IMR-90 (cell line): ENCODE measurements at regions not wholly inside any gene's neighbourhood (a gene's known extent, or its start where the extent isn't known, plus 50 kb on each side); places are given as distances from the start of the nearest gene placed in this dataset.

Experiments
- ATAC-seq: fragments of 200-7000 bp; cut with Tn5 transposase; 2 replicates; pipeline ENCODE4 v1.9.1; 2020; ENCODE audit warnings: low read depth, mild to moderate bottlenecking, moderate library complexity
- BruUV-seq: library from RNA; stranded (reverse); fragments of 400-500 nt; replicated peaks from 2 replicates; lab custom pipeline; 2021; lab: Mats Ljungman, UMichigan
- CTCF ChIA-PET: fragments of 300-600 bp; formaldehyde crosslinking; extraction: SDS; loops from one replicate; lab custom pipeline; 2021; ENCODE audit warnings: antibody characterized with exemption; lab: Yijun Ruan, JAX
- POLR2A ChIA-PET: fragments of 300-600 bp; sonication (Branson Sonifier 250); formaldehyde crosslinking; loops from one replicate; lab custom pipeline; 2022; ENCODE audit warnings: antibody characterized with exemption; ENCODE audit not compliant: unreplicated experiment; lab: Charles Lee
- DNase-seq: peaks from one replicate; pipeline ENCODE4 v3.0.0; 2013
- H2AFZ ChIP-seq: replicated peaks from 2 replicates; pipeline ENCODE3; 2013; ENCODE audit warnings: low read length, mild to moderate bottlenecking; ENCODE audit not compliant: poor library complexity
- H2AK5ac ChIP-seq: 2 replicates; pipeline ENCODE4 v1.6.1; 2013; ENCODE audit warnings: low read depth, low read length, inconsistent platforms
- H2AK9ac ChIP-seq: replicated peaks from 2 replicates; pipeline ENCODE3; 2013; ENCODE audit warnings: mild to moderate bottlenecking, low read depth, low read length, moderate library complexity; ENCODE audit not compliant: poor library complexity
- H2BK120ac ChIP-seq: 2 replicates; pipeline ENCODE4 v1.6.1; 2013; ENCODE audit warnings: low read depth, low read length, inconsistent platforms
- H2BK15ac ChIP-seq: 3 replicates; pipeline ENCODE4 v1.6.1; 2013; ENCODE audit warnings: low read depth, low read length, inconsistent platforms
- H2BK20ac ChIP-seq: 2 replicates; pipeline ENCODE4 v1.6.1; 2013; ENCODE audit warnings: low read depth, mild to moderate bottlenecking, inconsistent platforms, low read length, moderate library complexity
- H2BK5ac ChIP-seq: 2 replicates; pipeline ENCODE4 v1.6.1; 2013; ENCODE audit warnings: mild to moderate bottlenecking, low read depth, low read length, inconsistent platforms; ENCODE audit not compliant: poor library complexity, severe bottlenecking
- H3K14ac ChIP-seq: replicated peaks from 2 replicates; pipeline ENCODE4 v1.6.1; 2013; ENCODE audit warnings: low read depth, low read length, inconsistent platforms
- H3K18ac ChIP-seq: 2 replicates; pipeline ENCODE4 v1.6.1; 2013; ENCODE audit warnings: low read depth, low read length, control low read depth
- H3K23ac ChIP-seq: 2 replicates; pipeline ENCODE4 v1.6.1; 2013; ENCODE audit warnings: low read depth, low read length, inconsistent platforms
- H3K27ac ChIP-seq: 2 replicates; pipeline ENCODE4 v1.5.1; 2013; ENCODE audit warnings: mild to moderate bottlenecking, control low read depth, low read length; ENCODE audit not compliant: insufficient read depth
- H3K27me3 ChIP-seq: 2 replicates; pipeline ENCODE4 v1.6.1; 2013; ENCODE audit warnings: low read length; ENCODE audit not compliant: control insufficient read depth, insufficient read depth
- H3K36me3 ChIP-seq: 2 replicates; pipeline ENCODE4 v1.6.1; 2013; ENCODE audit warnings: low read length, mixed read lengths; ENCODE audit not compliant: control insufficient read depth, insufficient read depth
- H3K4ac ChIP-seq: 2 replicates; pipeline ENCODE4 v1.6.1; 2013; ENCODE audit warnings: low read depth, low read length, inconsistent platforms
- H3K4me1 ChIP-seq: 2 replicates; pipeline ENCODE4 v1.6.1; 2013; ENCODE audit warnings: low read length, mixed read lengths; ENCODE audit not compliant: control insufficient read depth, insufficient read depth
- H3K4me2 ChIP-seq: 2 replicates; pipeline ENCODE4 v1.6.1; 2013; ENCODE audit warnings: low read depth, mild to moderate bottlenecking, control low read depth, low read length, moderate library complexity
- H3K4me3 ChIP-seq: 2 replicates; pipeline ENCODE4 v1.5.1; 2013; ENCODE audit warnings: low read depth, mild to moderate bottlenecking, control low read depth, low read length, moderate library complexity; ENCODE audit not compliant: insufficient read depth
- H3K56ac ChIP-seq: 2 replicates; pipeline ENCODE4 v1.6.1; 2013; ENCODE audit warnings: low read length, inconsistent platforms; ENCODE audit not compliant: insufficient read depth; ENCODE audit errors: extremely low read depth
- H3K79me1 ChIP-seq, 2 experiments: 2 replicates each; pipeline ENCODE4 v1.6.1; 2013; ENCODE audit warnings: low read length in 2 of 2, inconsistent platforms in 1 of 2, low read depth in 1 of 2
- H3K9ac ChIP-seq: 2 replicates; pipeline ENCODE4 v1.6.1; 2013; ENCODE audit warnings: low read depth, low read length, control low read depth
- H3K9me1 ChIP-seq: 2 replicates; pipeline ENCODE4 v1.6.1; 2013; ENCODE audit warnings: low read length, inconsistent platforms; ENCODE audit not compliant: insufficient read depth
- H3K9me3 ChIP-seq: 2 replicates; pipeline ENCODE4 v1.6.1; 2013; ENCODE audit warnings: low read length; ENCODE audit not compliant: control insufficient read depth, insufficient read depth
- H4K20me1 ChIP-seq: 2 replicates; pipeline ENCODE4 v1.6.1; 2013; ENCODE audit warnings: low read length, inconsistent platforms; ENCODE audit not compliant: insufficient read depth
- H4K5ac ChIP-seq: 2 replicates; pipeline ENCODE4 v1.6.1; 2013; ENCODE audit warnings: mild to moderate bottlenecking, low read depth, low read length, control low read depth
- H4K8ac ChIP-seq, 2 experiments: 2 replicates each; pipeline ENCODE4 v1.6.1; 2013; ENCODE audit warnings: low read depth in 2 of 2, low read length in 2 of 2, control low read depth in 1 of 2, inconsistent platforms in 1 of 2
- H4K91ac ChIP-seq: 2 replicates; pipeline ENCODE4 v1.6.1; 2013; ENCODE audit warnings: low read depth, low read length, inconsistent platforms; ENCODE audit not compliant: insufficient read depth
- CHD1 ChIP-seq: IDR thresholded peaks from 2 replicates; pipeline ENCODE4 v1.6.1; 2012; ENCODE audit warnings: low read depth, low read length, improper control_type of control experiment
- MAFK ChIP-seq: IDR thresholded peaks from 2 replicates; pipeline ENCODE4 v1.6.1; 2012; ENCODE audit warnings: low read depth, low read length, improper control_type of control experiment
- NFE2L2 ChIP-seq: fragments of 150-350 bp; IDR thresholded peaks from 2 replicates; pipeline ENCODE4 v1.6.1; 2016; ENCODE audit warnings: low read depth, mild to moderate bottlenecking, low read length
- RAD21 ChIP-seq: IDR thresholded peaks from 2 replicates; pipeline ENCODE4 v1.6.1; 2012; ENCODE audit warnings: low read length, improper control_type of control experiment
- WGBS, 2 experiments: methylation state at CpG; one replicate each; pipeline versions ENCODE4 v1.1.5 to v1.1.7; 2013; ENCODE audit warnings: missing lambda C conversion rate in 2 of 2; ENCODE audit not compliant: insufficient read length in 1 of 2; ENCODE audit errors: extremely low coverage in 2 of 2; 5-methylcytosine and 5-hydroxymethylcytosine counted together
- dilution Hi-C: fragments of 300-500 bp; cut with HindIII; formaldehyde crosslinking; loops from one replicate; pipeline ENCODE4 v1.14.3; 2018; ENCODE audit warnings: low sequenced_read_pairs; ENCODE audit not compliant: unreplicated experiment
- in situ Hi-C: fragments of 300-500 bp; cut with MboI; formaldehyde crosslinking; loops from 3 replicates; pipeline ENCODE4 v1.14.3; 2019; ENCODE audit warnings: low sequenced_read_pairs, inconsistent platforms, mixed read lengths
- intact Hi-C: fragments of 100-400 bp; cut with micrococcal nuclease; formaldehyde crosslinking; loops from 2 replicates; pipeline ENCODE4 v1.10.0; 2022
- TF ChIP-seq, protein P1 (sequence below): fragments of 150-350 bp; IDR thresholded peaks from 2 replicates; pipeline ENCODE4 v1.6.1; 2017; ENCODE audit warnings: mild to moderate bottlenecking, antibody characterized with exemption, low read length, low read depth

DNA sequence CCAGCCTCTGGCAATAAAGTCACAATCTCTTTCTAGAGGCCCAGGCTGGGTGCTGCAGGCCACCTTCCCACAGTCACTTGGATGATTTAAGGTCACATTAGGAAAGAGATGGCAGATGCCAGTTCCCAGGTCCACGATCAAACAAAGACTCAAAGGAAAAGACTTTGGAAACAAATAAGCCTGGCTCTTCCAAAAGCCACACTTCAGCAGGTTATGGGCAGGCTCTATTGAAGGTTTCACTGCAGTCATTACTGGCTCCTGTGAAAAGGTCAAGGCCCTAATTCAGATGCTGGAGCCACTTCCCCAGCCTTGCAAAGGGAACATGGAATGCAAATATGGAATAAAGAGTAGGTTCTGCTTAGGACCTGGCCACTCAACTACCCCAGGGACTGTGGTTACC lies 104.0 kb upstream of the ZNF32 start:
- Histone ChIP-seq H3K9me3 (no peaks in the 10 kb centered on the region), H3K4ac (no peak overlapping the region), H4K5ac (no peak overlapping the region), H2BK120ac (no peak overlapping the region), H3K56ac (no peak overlapping the region), H3K9me1 (no peaks in the 10 kb centered on the region), H2AFZ (no peak overlapping the region), H3K18ac (no peak overlapping the region), H2BK20ac (no peak overlapping the region), H3K27me3 (no peaks in the 10 kb centered on the region), H3K9ac (no peak overlapping the region), H4K91ac (no peak overlapping the region), H4K8ac (no peak overlapping the region), H3K23ac (no peak overlapping the region), H3K4me3 (no peak overlapping the region), H2AK5ac (no peak overlapping the region), H3K4me2 (no peak overlapping the region), H3K4me1 (no peaks in the 10 kb centered on the region), H2BK5ac (no peak overlapping the region), H3K36me3 (no peaks in the 10 kb centered on the region), H2BK15ac (no peak overlapping the region), H4K20me1 (no peaks in the 10 kb centered on the region), H3K27ac (no peak overlapping the region), H2AK9ac (no peak overlapping the region), H3K14ac (no peak overlapping the region), H3K79me1 (no peaks in the 10 kb centered on the region)
- DNase-seq (no peak), ATAC-seq (no peak)
- ChIA-PET POLR2A (no interaction called here), CTCF (no interaction called here)
- in situ Hi-C loops (no loop called here), intact Hi-C loops (no loop called here), dilution Hi-C loops (no loop called here)
- BruUV-seq = no TSS peak
- WGBS, 2 experiments = no CpG with 5 or more reads among the region's 1 CpG
- TF ChIP-seq MAFK (no peak), CHD1 (no peak), NFE2L2 (no peak), RAD21 (no peak)
- TF ChIP-seq, protein P1, sequence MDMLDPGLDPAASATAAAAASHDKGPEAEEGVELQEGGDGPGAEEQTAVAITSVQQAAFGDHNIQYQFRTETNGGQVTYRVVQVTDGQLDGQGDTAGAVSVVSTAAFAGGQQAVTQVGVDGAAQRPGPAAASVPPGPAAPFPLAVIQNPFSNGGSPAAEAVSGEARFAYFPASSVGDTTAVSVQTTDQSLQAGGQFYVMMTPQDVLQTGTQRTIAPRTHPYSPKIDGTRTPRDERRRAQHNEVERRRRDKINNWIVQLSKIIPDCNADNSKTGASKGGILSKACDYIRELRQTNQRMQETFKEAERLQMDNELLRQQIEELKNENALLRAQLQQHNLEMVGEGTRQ = no peak
